ENCODE measurements at regions not wholly inside any gene's neighbourhood (a gene's known extent, or its start where the extent isn't known, plus 50 kb on each side); places are given as distances from the start of the nearest gene placed in this dataset.
"Not testable (repeated sequence)": the region's sequence is repeated elsewhere in the genome, so short reads cannot be mapped to it uniquely, and the experiment has no call there.

- Histone ChIP-seq H3K27ac (no peak overlapping the region), H3K36me3 (replicated peaks) (no peaks in the 10 kb centered on the region), H3K27me3 (replicated peaks) (no peaks in the 10 kb centered on the region), H3K4me3 (ENCODE audit: low read depth, low read length) (no peak overlapping the region)
- in situ Hi-C loops (cut with HindIII; ENCODE audit: low pct_ligation_motif_present, low sequenced_read_pairs), result no loop called here
- TF ChIP-seq, protein P1, sequence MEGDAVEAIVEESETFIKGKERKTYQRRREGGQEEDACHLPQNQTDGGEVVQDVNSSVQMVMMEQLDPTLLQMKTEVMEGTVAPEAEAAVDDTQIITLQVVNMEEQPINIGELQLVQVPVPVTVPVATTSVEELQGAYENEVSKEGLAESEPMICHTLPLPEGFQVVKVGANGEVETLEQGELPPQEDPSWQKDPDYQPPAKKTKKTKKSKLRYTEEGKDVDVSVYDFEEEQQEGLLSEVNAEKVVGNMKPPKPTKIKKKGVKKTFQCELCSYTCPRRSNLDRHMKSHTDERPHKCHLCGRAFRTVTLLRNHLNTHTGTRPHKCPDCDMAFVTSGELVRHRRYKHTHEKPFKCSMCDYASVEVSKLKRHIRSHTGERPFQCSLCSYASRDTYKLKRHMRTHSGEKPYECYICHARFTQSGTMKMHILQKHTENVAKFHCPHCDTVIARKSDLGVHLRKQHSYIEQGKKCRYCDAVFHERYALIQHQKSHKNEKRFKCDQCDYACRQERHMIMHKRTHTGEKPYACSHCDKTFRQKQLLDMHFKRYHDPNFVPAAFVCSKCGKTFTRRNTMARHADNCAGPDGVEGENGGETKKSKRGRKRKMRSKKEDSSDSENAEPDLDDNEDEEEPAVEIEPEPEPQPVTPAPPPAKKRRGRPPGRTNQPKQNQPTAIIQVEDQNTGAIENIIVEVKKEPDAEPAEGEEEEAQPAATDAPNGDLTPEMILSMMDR (IDR thresholded peaks at IDR 0.05; ENCODE audit: low read depth, low read length, missing control alignments), result no peak
- DNase-seq, result no peak
These were observed 283.6 kb downstream of the ABCC12 start for GRCh38 chr16:47872225-47872624.

DNA sequence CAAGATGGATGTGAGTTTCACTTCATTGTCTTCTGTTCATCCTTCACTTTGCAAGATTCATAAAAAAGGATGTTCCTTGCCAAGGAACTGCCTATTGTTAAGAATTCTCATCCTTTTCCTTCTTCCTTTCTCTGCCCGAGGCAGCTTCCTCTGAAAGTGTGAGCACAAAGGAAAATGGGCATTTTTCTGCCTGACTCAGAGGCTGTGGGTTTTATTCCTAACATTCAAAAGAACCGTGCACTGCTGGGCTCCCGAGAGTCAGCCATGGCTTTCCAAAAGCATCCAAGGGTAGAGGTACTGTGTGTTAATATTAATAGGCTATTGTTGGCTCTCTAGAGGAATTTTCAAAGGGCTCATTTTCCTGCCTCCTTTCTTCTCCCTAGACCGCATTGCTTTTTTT, 289.4 kb downstream of the ABCC12 start:
- no peak overlapping the region for H3K4me3 ChIP-seq (ENCODE audit: low read depth, low read length)
- H3K36me3 ChIP-seq (replicated peaks), result no peaks in the 10 kb centered on the region
- DNase-seq, result no peak
- H3K27ac ChIP-seq, result no peak overlapping the region
- no peaks in the 10 kb centered on the region for H3K27me3 ChIP-seq (replicated peaks)
- in situ Hi-C loops (cut with HindIII; ENCODE audit: low pct_ligation_motif_present, low sequenced_read_pairs), result no loop called here
- TF ChIP-seq, protein P1 (IDR thresholded peaks at IDR 0.05; ENCODE audit: low read depth, low read length, missing control alignments), result no peak

GRCh38 chr16:47865337-47865855, 290.4 kb downstream of the ABCC12 start:
- TF ChIP-seq, protein P1 (IDR thresholded peaks at IDR 0.05; ENCODE audit: low read depth, low read length, missing control alignments), result no peak
- no peaks in the 10 kb centered on the region for H3K27me3 ChIP-seq (replicated peaks)
- no peak overlapping the region for H3K4me3 ChIP-seq (ENCODE audit: low read depth, low read length)
- H3K36me3 ChIP-seq (replicated peaks), result no peaks in the 10 kb centered on the region
- H3K27ac ChIP-seq, result no peak overlapping the region
- in situ Hi-C loops (cut with HindIII; ENCODE audit: low pct_ligation_motif_present, low sequenced_read_pairs), result no loop called here
- DNase-seq, result no peak

- H3K4me3 ChIP-seq (ENCODE audit: low read depth, low read length); H3K36me3 ChIP-seq (replicated peaks); DNase-seq; H3K27me3 ChIP-seq (replicated peaks); H3K27ac ChIP-seq; in situ Hi-C loops (cut with HindIII; ENCODE audit: low pct_ligation_motif_present, low sequenced_read_pairs): not testable (repeated sequence)
These were observed 291.5 kb downstream of the ABCC12 start for GRCh38 chr16:47864262-47864661.

DNA sequence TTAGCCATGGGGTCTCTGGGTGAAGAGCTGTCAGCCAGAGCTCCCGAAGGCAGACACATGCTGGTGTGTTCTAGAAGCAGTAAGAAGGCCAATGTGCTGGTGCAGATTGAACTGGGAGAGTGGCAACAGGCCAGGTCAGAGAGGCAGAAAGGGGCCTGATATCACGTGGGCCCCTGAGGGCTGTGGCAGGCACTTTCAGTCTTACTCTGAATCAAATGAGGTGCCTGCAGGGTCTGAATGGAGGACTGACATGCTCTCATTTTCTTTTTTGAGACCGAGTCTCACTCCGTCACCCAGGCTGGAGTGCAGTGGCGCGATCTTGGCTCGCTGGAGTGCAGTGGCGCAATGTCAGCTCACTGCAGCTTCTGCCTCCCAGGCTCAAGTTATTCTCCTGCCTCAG, 293.8 kb downstream of the ABCC12 start:
- Histone ChIP-seq H3K27me3 (replicated peaks) (no peaks in the 10 kb centered on the region), H3K4me3 (ENCODE audit: low read depth, low read length) (no peak overlapping the region), H3K36me3 (replicated peaks) (no peaks in the 10 kb centered on the region), H3K27ac (no peak overlapping the region)
- DNase-seq, result no peak
- in situ Hi-C loops (cut with HindIII; ENCODE audit: low pct_ligation_motif_present, low sequenced_read_pairs), result no loop called here
- TF ChIP-seq, protein P1 (IDR thresholded peaks at IDR 0.05; ENCODE audit: low read depth, low read length, missing control alignments), result no peak

DNA sequence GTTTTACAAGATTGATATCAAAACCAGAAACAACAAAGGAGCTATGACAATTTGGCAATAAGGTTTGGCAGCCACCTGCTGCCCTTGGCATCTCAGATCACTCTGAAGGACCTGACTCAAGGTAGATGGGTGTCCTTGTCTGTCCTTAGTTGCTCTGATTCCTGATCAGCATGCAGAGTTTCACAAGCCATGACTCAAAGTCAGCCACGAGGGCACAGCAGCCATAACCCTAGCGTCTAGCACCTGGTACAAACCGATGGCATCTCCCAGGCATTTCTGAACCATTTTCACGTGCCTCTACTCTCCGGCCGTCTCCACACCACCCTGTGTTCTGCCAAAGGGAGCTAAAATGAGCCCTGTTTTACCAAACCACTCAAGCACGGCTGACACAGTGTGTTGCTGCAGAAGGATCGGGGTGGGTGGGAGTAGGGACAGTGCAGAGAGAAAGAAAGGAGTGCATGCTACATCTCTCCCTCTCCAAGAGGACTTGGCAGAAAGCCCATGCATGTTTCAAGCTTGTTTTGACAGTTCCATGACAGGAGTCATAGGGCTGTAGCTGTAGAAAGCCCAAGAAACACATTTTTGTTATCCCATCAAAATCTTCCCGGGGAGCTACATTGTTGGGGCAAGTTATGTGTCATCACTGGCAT, 297.3 kb downstream of the ABCC12 start:
- H3K4me3 ChIP-seq (ENCODE audit: low read depth, low read length), result no peak overlapping the region
- no peaks in the 10 kb centered on the region for H3K36me3 ChIP-seq (replicated peaks)
- no peak for DNase-seq
- TF ChIP-seq, protein P1 (IDR thresholded peaks at IDR 0.05; ENCODE audit: low read depth, low read length, missing control alignments), result no peak
- in situ Hi-C loops (cut with HindIII; ENCODE audit: low pct_ligation_motif_present, low sequenced_read_pairs), result no loop called here
- H3K27me3 ChIP-seq (replicated peaks), result no peaks in the 10 kb centered on the region
- no peak overlapping the region for H3K27ac ChIP-seq
